VCaP (cell line): ENCODE measurements at regions not wholly inside any gene's neighbourhood (a gene's known extent, or its start where the extent isn't known, plus 50 kb on each side); places are given as distances from the start of the nearest gene placed in this dataset.

Experiments
- H3K27ac ChIP-seq: fragments of 450-650 bp; 2 replicates; pipeline ENCODE4 v1.5.1; 2017
- CTCF ChIP-seq: fragments of 450-650 bp; conservative IDR thresholded peaks from 2 replicates; pipeline ENCODE4 v1.5.1; 2017; ENCODE audit warnings: mild to moderate bottlenecking, moderate library complexity

GRCh38 chr11:92857407-92857806 lies 112.0 kb upstream of the MTNR1B start:
- H3K27ac ChIP-seq, result no peak overlapping the region
- no peak for TF ChIP-seq CTCF

- no peak for TF ChIP-seq CTCF
- no peak overlapping the region for H3K27ac ChIP-seq
Measured at GRCh38 chr11:92859156-92859690, 110.2 kb upstream of the MTNR1B start.

- no peak for TF ChIP-seq CTCF
Measured at GRCh38 chr11:92861634-92862033, 107.8 kb upstream of the MTNR1B start.

GRCh38 chr11:92865352-92865751 lies 104.1 kb upstream of the MTNR1B start:
- no peak overlapping the region for H3K27ac ChIP-seq
- no peak for TF ChIP-seq CTCF

More at GRCh38 chr11:92861634-92862033, 107.8 kb upstream of the MTNR1B start:
- no peak overlapping the region for H3K27ac ChIP-seq

GRCh38 chr11:92866679-92867282 lies 102.7 kb upstream of the MTNR1B start:
- H3K27ac ChIP-seq, result no peak overlapping the region

GRCh38 chr11:92867913-92868619 lies 101.4 kb upstream of the MTNR1B start:
- TF ChIP-seq CTCF, result no peak
- no peak overlapping the region for H3K27ac ChIP-seq

More at GRCh38 chr11:92866679-92867282, 102.7 kb upstream of the MTNR1B start:
- TF ChIP-seq CTCF, result no peak

GRCh38 chr11:92869716-92870115 lies 99.7 kb upstream of the MTNR1B start:
- no peak overlapping the region for H3K27ac ChIP-seq
- TF ChIP-seq CTCF, result no peak
